ENCODE measurements at regions not wholly inside any gene's neighbourhood (a gene's known extent, or its start where the extent isn't known, plus 50 kb on each side); places are given as distances from the start of the nearest gene placed in this dataset.
"Not testable (repeated sequence)": the region's sequence is repeated elsewhere in the genome, so short reads cannot be mapped to it uniquely, and the experiment has no call there.

DNA sequence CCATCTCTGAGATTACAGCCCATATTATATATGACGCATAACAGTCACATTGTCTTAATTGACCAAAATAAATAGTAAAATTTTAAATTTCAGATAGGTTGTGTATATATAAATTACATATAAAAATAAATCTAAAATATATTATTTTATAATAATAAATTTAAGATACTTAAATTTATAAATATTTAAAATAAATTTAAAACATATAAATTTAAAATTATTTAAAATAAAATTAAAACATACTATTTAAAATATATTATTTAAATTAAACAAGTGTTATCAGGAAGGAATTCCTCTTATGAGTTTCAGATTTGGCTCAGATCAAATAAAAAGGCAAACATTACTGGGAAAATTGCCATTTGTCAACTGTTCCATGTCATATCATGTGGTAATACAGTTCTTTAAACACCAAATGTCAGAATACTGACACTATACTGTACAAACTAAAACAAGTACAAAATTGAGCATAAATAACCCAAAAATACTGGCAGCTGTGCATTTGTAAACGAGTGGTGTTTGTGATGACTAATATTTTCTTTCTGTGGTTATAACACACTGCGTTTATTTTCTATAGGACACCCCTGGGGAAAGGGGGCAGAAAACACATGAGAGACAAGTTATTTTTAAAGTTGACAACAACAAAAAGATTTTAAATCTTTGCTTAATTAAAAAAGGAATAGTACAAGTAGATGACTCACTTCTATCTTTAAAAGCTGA, 71.3 kb upstream of the DGKB start:
- no peaks in the 10 kb centered on the region for H3K27me3 ChIP-seq (ENCODE audit: low read depth)
- no peaks in the 10 kb centered on the region for H3K9me3 ChIP-seq (replicated peaks)
- no peak for DNase-seq
- intact Hi-C loops (cut with micrococcal nuclease), result no loop called here
- H3K4me3 ChIP-seq, result no peak overlapping the region
- TF ChIP-seq, protein P1, sequence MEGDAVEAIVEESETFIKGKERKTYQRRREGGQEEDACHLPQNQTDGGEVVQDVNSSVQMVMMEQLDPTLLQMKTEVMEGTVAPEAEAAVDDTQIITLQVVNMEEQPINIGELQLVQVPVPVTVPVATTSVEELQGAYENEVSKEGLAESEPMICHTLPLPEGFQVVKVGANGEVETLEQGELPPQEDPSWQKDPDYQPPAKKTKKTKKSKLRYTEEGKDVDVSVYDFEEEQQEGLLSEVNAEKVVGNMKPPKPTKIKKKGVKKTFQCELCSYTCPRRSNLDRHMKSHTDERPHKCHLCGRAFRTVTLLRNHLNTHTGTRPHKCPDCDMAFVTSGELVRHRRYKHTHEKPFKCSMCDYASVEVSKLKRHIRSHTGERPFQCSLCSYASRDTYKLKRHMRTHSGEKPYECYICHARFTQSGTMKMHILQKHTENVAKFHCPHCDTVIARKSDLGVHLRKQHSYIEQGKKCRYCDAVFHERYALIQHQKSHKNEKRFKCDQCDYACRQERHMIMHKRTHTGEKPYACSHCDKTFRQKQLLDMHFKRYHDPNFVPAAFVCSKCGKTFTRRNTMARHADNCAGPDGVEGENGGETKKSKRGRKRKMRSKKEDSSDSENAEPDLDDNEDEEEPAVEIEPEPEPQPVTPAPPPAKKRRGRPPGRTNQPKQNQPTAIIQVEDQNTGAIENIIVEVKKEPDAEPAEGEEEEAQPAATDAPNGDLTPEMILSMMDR (IDR thresholded peaks at IDR 0.05; ENCODE audit: borderline replicate concordance), result no peak
- H3K27ac ChIP-seq (replicated peaks), result no peak overlapping the region
- H3K36me3 ChIP-seq, result no peaks in the 10 kb centered on the region
- H3K4me1 ChIP-seq, result no peaks in the 10 kb centered on the region

DNA sequence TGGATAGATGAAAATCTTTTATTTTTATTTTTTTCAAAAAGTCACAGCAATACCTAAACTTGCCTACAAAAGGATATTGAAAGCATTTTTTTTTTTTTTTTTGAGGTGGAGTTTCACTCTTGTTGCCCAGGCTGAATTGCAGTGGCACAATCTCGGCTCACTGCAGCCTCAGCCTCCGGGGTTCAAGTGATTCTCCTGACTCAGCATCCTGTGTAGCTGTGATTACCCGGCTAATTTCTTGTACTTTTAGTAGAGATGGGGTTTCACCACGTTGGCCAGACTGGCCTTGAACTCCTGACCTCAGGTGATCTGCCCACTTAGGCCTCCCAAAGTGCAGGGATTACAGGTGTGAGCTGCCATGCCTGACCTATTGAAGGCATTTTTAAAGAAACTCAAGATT, 69.1 kb upstream of the DGKB start:
- intact Hi-C loops (cut with micrococcal nuclease); H3K4me3 ChIP-seq; H3K27ac ChIP-seq (replicated peaks); H3K9me3 ChIP-seq (replicated peaks); H3K27me3 ChIP-seq (ENCODE audit: low read depth); DNase-seq; H3K4me1 ChIP-seq; H3K36me3 ChIP-seq: not testable (repeated sequence)

DNA sequence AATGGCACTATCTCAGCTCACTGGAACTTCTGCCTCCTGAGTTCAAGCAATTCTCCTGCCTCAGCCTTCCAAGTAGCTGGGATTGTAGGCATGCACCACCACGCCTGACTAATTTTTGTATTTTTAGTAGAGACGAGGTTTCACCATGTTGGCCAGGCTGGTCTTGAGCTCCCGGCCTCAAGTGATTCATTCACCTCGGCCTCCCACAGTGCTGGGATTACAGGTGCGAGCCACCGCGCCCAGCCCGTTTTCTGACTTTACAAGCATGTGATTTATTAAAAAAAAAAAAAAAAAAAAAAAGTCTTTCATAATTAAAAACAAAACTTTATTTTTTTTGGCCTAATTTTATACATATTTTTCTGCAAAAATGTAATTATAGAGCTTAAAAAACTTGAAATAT, 64.8 kb upstream of the DGKB start:
- DNase-seq; intact Hi-C loops (cut with micrococcal nuclease); H3K4me1 ChIP-seq; H3K36me3 ChIP-seq; H3K27me3 ChIP-seq (ENCODE audit: low read depth); H3K27ac ChIP-seq (replicated peaks); H3K4me3 ChIP-seq; H3K9me3 ChIP-seq (replicated peaks): not testable (repeated sequence)

DNA sequence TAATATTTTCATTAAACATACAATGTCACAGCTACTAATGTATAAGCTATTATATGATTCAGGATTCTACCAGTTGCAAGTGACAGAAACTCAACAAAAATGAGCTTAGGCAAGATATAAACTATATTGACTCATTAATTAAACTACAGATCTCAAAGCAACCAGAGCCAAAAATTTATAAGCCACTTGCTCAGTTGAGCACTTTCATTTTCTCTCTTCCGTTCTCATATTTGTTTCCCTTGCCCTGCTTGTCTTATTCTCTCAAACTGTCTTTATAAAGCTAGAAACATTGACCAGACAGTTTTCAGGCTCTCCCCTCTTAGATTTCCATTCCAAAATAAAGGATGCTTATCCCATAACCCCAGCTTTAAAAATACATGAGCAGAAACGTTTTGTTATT, 60.2 kb upstream of the DGKB start:
- TF ChIP-seq, protein P1 (IDR thresholded peaks at IDR 0.05; ENCODE audit: borderline replicate concordance), result no peak
- no peaks in the 10 kb centered on the region for H3K4me1 ChIP-seq
- no peak overlapping the region for H3K4me3 ChIP-seq

DNA sequence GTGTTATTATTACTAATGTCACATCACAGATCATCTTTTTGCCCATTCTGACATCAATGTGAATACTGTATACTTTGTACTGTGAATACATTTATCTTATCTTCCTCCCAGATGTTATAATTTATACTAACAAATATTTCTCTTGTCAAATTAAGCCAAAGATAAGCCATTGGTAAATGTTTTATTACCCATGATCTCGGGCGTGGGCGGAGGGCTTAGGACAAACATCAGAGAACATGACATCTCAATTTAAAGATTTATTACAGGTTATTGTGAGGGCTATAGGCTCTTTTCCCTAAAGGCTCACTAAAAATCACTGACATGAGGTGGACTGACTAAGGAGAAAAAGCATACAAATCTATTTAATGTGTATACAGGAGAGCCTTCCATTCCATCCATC, 58.2 kb upstream of the DGKB start:
- intact Hi-C loops (cut with micrococcal nuclease), result no loop called here
- Histone ChIP-seq H3K27ac (replicated peaks) (no peak overlapping the region), H3K4me3 (no peak overlapping the region), H3K9me3 (replicated peaks) (no peaks in the 10 kb centered on the region), H3K36me3 (no peaks in the 10 kb centered on the region), H3K4me1 (no peaks in the 10 kb centered on the region), H3K27me3 (ENCODE audit: low read depth) (no peaks in the 10 kb centered on the region)
- TF ChIP-seq, protein P1 (IDR thresholded peaks at IDR 0.05; ENCODE audit: borderline replicate concordance), result no peak
- no peak for DNase-seq

More for the DNA sequence above, 60.2 kb upstream of the DGKB start:
- Histone ChIP-seq H3K27ac (replicated peaks) (no peak overlapping the region), H3K9me3 (replicated peaks) (no peaks in the 10 kb centered on the region), H3K36me3 (no peaks in the 10 kb centered on the region), H3K27me3 (ENCODE audit: low read depth) (no peaks in the 10 kb centered on the region)
- DNase-seq, result no peak
- intact Hi-C loops (cut with micrococcal nuclease), result no loop called here

DNA sequence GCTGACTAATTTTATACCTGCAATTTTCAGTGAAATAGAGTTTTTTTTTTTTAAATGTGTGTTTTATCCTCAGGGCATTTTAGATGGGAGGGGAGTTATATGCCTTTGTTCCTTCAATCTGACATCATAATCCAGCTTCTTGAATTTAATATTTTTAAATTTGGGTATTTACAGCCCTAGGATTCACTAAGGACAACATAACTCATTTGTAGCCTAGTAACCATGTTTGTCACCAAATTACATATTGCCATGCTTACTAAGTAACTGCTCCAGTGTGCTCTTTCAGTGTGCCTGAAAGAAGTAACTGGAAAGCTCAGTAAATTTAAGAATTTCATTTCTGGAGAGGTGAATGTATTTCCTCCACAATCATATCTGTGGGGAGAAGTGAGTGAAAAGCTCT, 56.8 kb upstream of the DGKB start:
- no peak overlapping the region for H3K27ac ChIP-seq (replicated peaks)
- H3K27me3 ChIP-seq (ENCODE audit: low read depth), result no peaks in the 10 kb centered on the region
- H3K36me3 ChIP-seq, result no peaks in the 10 kb centered on the region
- H3K9me3 ChIP-seq (replicated peaks), result no peaks in the 10 kb centered on the region
- DNase-seq, result no peak
- TF ChIP-seq, protein P1 (IDR thresholded peaks at IDR 0.05; ENCODE audit: borderline replicate concordance), result no peak
- no peaks in the 10 kb centered on the region for H3K4me1 ChIP-seq
- no peak overlapping the region for H3K4me3 ChIP-seq
- intact Hi-C loops (cut with micrococcal nuclease), result no loop called here

All from left ventricle myocardium inferior (tissue), 1 donor.